H1 (cell line): ENCODE measurements at regions not wholly inside any gene's neighbourhood (a gene's known extent, or its start where the extent isn't known, plus 50 kb on each side); places are given as distances from the start of the nearest gene placed in this dataset.

Experiments
- CTCF ChIA-PET: fragments of 300-600 bp; sonication (Branson Sonifier 250); formaldehyde crosslinking; loops from one replicate; lab custom pipeline; 2021; ENCODE audit not compliant: partially characterized antibody; lab: Charles Lee
- POLR2A ChIA-PET: fragments of 300-600 bp; sonication (Branson Sonifier 250); formaldehyde crosslinking; loops from one replicate; lab custom pipeline; 2021; ENCODE audit warnings: inconsistent platforms; ENCODE audit not compliant: partially characterized antibody; lab: Charles Lee
- DNase-seq, 2 experiments: peaks; one replicate each; pipeline versions ENCODE4 v3.0.0 to v3.0.0-alpha.2; 2010 to 2022; ENCODE audit warnings: low spot score in 2 of 2, low read depth in 1 of 2, mixed read lengths in 1 of 2
- FAIRE-seq: peaks from 2 replicates; lab custom pipeline; 2011; peaks lifted over from hg19 to GRCh38; lab: Jason Lieb, UNC
- H2AFZ ChIP-seq: 2 replicates; pipeline ENCODE4 v1.8.1; 2012; ENCODE audit warnings: low read length, inconsistent platforms
- H2AK5ac ChIP-seq: 2 replicates; pipeline ENCODE4 v1.6.1; 2013; ENCODE audit warnings: low read depth, low read length
- H2BK120ac ChIP-seq: replicated peaks from 2 replicates; pipeline ENCODE3; 2013; ENCODE audit warnings: low read depth, low read length, inconsistent platforms
- H2BK12ac ChIP-seq: 2 replicates; pipeline ENCODE4 v1.6.1; 2013; ENCODE audit warnings: low read depth, low read length
- H2BK15ac ChIP-seq: 2 replicates; pipeline ENCODE4 v1.6.1; 2013; ENCODE audit warnings: low read length
- H2BK20ac ChIP-seq: 2 replicates; pipeline ENCODE4 v1.6.1; 2013; ENCODE audit warnings: low read length
- H2BK5ac ChIP-seq: 2 replicates; pipeline ENCODE4 v1.6.1; 2013; ENCODE audit warnings: low read depth, low read length
- H3K14ac ChIP-seq: 2 replicates; pipeline ENCODE4 v1.6.1; 2013; ENCODE audit warnings: inconsistent platforms; ENCODE audit not compliant: insufficient read length
- H3K18ac ChIP-seq: 2 replicates; pipeline ENCODE4 v1.6.1; 2013; ENCODE audit warnings: low read length; ENCODE audit errors: extremely low read depth
- H3K23ac ChIP-seq: 2 replicates; pipeline ENCODE4 v1.6.1; 2013; ENCODE audit warnings: inconsistent platforms; ENCODE audit not compliant: insufficient read length
- H3K23me2 ChIP-seq: 2 replicates; pipeline ENCODE4 v1.6.1; 2013; ENCODE audit warnings: low read depth, low read length
- H3K27ac ChIP-seq: 2 replicates; pipeline ENCODE4 v1.6.1; 2011; ENCODE audit warnings: low read depth, low read length, inconsistent platforms
- H3K27me3 ChIP-seq, 4 experiments: replicated peaks in 1 of 4; 1 replicate in 1 of 4; 2 replicates in 3 of 4; pipeline versions ENCODE4 v1.6.1 to v1.8.1; 2011 to 2013; ENCODE audit warnings: low read length in 3 of 4, mild to moderate bottlenecking in 3 of 4, inconsistent platforms in 2 of 4, mixed read lengths in 2 of 4, moderate library complexity in 1 of 4; ENCODE audit not compliant: control insufficient read depth in 3 of 4, insufficient read depth in 3 of 4; ENCODE audit errors: extremely low read depth in 1 of 4
- H3K36me3 ChIP-seq, 4 experiments: 2 replicates each; pipeline versions ENCODE4 v1.6.1 to v1.8.1; 2011 to 2013; ENCODE audit warnings: mild to moderate bottlenecking in 4 of 4, low read length in 3 of 4, moderate library complexity in 2 of 4, control low read depth in 1 of 4, inconsistent platforms in 1 of 4; ENCODE audit not compliant: insufficient read depth in 4 of 4, control insufficient read depth in 2 of 4
- H3K4ac ChIP-seq: replicated peaks from 2 replicates; pipeline ENCODE3; 2013; ENCODE audit warnings: low read length, low read depth, mixed read lengths, inconsistent platforms; ENCODE audit not compliant: insufficient read length
- H3K4me1 ChIP-seq, 4 experiments: replicated peaks in 1 of 4; 1 replicate in 1 of 4; 2 replicates in 3 of 4; pipeline versions ENCODE4 v1.6.1 to v1.8.1; 2011 to 2013; ENCODE audit warnings: low read length in 3 of 4, inconsistent platforms in 2 of 4, mixed read lengths in 1 of 4; ENCODE audit not compliant: insufficient read depth in 4 of 4, control insufficient read depth in 3 of 4
- H3K4me2 ChIP-seq, 2 experiments: 2 replicates each; pipeline versions ENCODE4 v1.6.1 to v1.8.1; 2011 to 2013; ENCODE audit warnings: low read depth in 2 of 2, low read length in 2 of 2, control low read depth in 1 of 2, inconsistent platforms in 1 of 2, mild to moderate bottlenecking in 1 of 2; ENCODE audit not compliant: insufficient read depth in 1 of 2
- H3K4me3 ChIP-seq, 4 experiments: fragments of 200-600, 300-600 bp in 1 of 4; sonication (generic), shearing (Covaris generic), sonication (Bioruptor Twin) in 1 of 4; 2 replicates each; pipeline versions ENCODE4 v1.5.1 to v1.8.1; 2011 to 2016; ENCODE audit warnings: low read length in 4 of 4, low read depth in 3 of 4, control low read depth in 2 of 4, inconsistent platforms in 2 of 4, mild to moderate bottlenecking in 2 of 4, mixed read lengths in 1 of 4, moderate library complexity in 1 of 4; ENCODE audit not compliant: insufficient read depth in 2 of 4; ENCODE audit errors: extremely low read depth in 1 of 4
- H3K56ac ChIP-seq: replicated peaks from 2 replicates; pipeline ENCODE3; 2013; ENCODE audit warnings: low read depth, mild to moderate bottlenecking, mixed read lengths, low read length, inconsistent platforms; ENCODE audit not compliant: insufficient read length
- H3K79me1 ChIP-seq: 2 replicates; pipeline ENCODE4 v1.6.1; 2013; ENCODE audit warnings: low read depth, low read length, control low read depth
- H3K79me2 ChIP-seq, 2 experiments: 2 replicates each; pipeline versions ENCODE4 v1.6.1 to v1.8.1; 2012 to 2013; ENCODE audit warnings: low read length in 2 of 2, mild to moderate bottlenecking in 2 of 2, inconsistent platforms in 1 of 2; ENCODE audit not compliant: insufficient read depth in 2 of 2, control insufficient read depth in 1 of 2
- H3K9ac ChIP-seq, 4 experiments: replicated peaks in 1 of 4; 1 replicate in 1 of 4; 2 replicates in 3 of 4; pipeline versions ENCODE4 v1.6.1 to v1.8.1; 2011 to 2013; ENCODE audit warnings: low read depth in 3 of 4, low read length in 3 of 4, control low read depth in 2 of 4, mild to moderate bottlenecking in 2 of 4, moderate library complexity in 2 of 4, inconsistent platforms in 1 of 4; ENCODE audit errors: extremely low read depth in 1 of 4
- H3K9me3 ChIP-seq, 2 experiments: 2 replicates each; pipeline versions ENCODE4 v1.6.1 to v1.8.1; 2012 to 2013; ENCODE audit warnings: mild to moderate bottlenecking in 2 of 2, moderate library complexity in 2 of 2, control low read depth in 1 of 2, inconsistent platforms in 1 of 2, low read depth in 1 of 2, low read length in 1 of 2, mixed read lengths in 1 of 2; ENCODE audit not compliant: insufficient read depth in 2 of 2
- H4K20me1 ChIP-seq, 2 experiments: replicated peaks in 1 of 2; 2 replicates each; pipeline versions ENCODE3 to v1.8.1; 2011 to 2013; ENCODE audit warnings: inconsistent platforms in 2 of 2, low read length in 2 of 2, mild to moderate bottlenecking in 1 of 2; ENCODE audit not compliant: insufficient read depth in 2 of 2, control insufficient read depth in 1 of 2
- H4K5ac ChIP-seq: 2 replicates; pipeline ENCODE4 v1.6.1; 2013; ENCODE audit warnings: low read length, low read depth, mixed read lengths, inconsistent platforms; ENCODE audit not compliant: insufficient read length
- H4K8ac ChIP-seq: 2 replicates; pipeline ENCODE4 v1.8.0; 2013; ENCODE audit warnings: mild to moderate bottlenecking, moderate library complexity, low read length, inconsistent platforms; ENCODE audit not compliant: insufficient read depth; ENCODE audit errors: extremely low read depth
- H4K91ac ChIP-seq: replicated peaks from 2 replicates; pipeline ENCODE3; 2013; ENCODE audit warnings: low read length, mixed read lengths, inconsistent platforms; ENCODE audit not compliant: insufficient read length
- ATF3 ChIP-seq: IDR thresholded peaks from 2 replicates; pipeline ENCODE4 v1.6.1; 2011; ENCODE audit warnings: low read depth, mild to moderate bottlenecking, low read length; ENCODE audit not compliant: insufficient read depth
- MAFK ChIP-seq: IDR thresholded peaks from 2 replicates; pipeline ENCODE4 v1.6.1; 2012; ENCODE audit warnings: low read depth, mild to moderate bottlenecking, improper control_type of control experiment, low read length
- RFX5 ChIP-seq: IDR thresholded peaks from 2 replicates; pipeline ENCODE4 v1.6.1; 2011; ENCODE audit warnings: low read depth, low read length, improper control_type of control experiment, borderline replicate concordance
- SP4 ChIP-seq: IDR thresholded peaks from 2 replicates; pipeline ENCODE4 v1.6.1; 2012; ENCODE audit warnings: low read length, inconsistent platforms
- SUZ12 ChIP-seq: fragments of 200-600 bp; sonication (generic); IDR thresholded peaks from 2 replicates; pipeline ENCODE4 v1.6.1; 2012; ENCODE audit warnings: mild to moderate bottlenecking, inconsistent platforms, low read length, moderate library complexity, mixed read lengths
- WGBS, 2 experiments: shearing (Covaris generic) in 1 of 2; methylation state at CpG; one replicate each; pipeline versions ENCODE4 v1.1.6 to v1.1.7; 2013 to 2015; ENCODE audit warnings: low lambda C conversion rate in 2 of 2, mixed read lengths in 2 of 2, inconsistent platforms in 1 of 2, low coverage in 1 of 2, missing lambda C conversion rate in 1 of 2; ENCODE audit not compliant: insufficient replicate concordance in 2 of 2, insufficient coverage in 1 of 2, insufficient read length in 1 of 2; ENCODE audit errors: extremely low coverage in 1 of 2, missing lambda C conversion rate in 1 of 2; 5-methylcytosine and 5-hydroxymethylcytosine counted together

GRCh38 chr1:106754957-106755356, 301.5 kb upstream of the PRMT6 start:
- Histone ChIP-seq H3K4ac (no peak overlapping the region), H3K14ac (no peak overlapping the region), H2BK120ac (no peak overlapping the region), H3K56ac (no peak overlapping the region), H4K20me1 (no peaks in the 10 kb centered on the region), H2BK5ac (no peak overlapping the region), H2BK15ac (no peak overlapping the region), H4K91ac (no peak overlapping the region), H3K79me2 (no peaks in the 10 kb centered on the region), H3K4me3 (no peak overlapping the region), H3K4me1 (peaks cover 0 to 2% (median 0%) of the 10 kb centered on the region in 4 experiments; a peak in 1 of 7 replicates), H3K9ac (no peak overlapping the region), H3K18ac (no peak overlapping the region), H4K8ac (no peak overlapping the region), H2BK12ac (no peak overlapping the region), H3K23me2 (no peaks in the 10 kb centered on the region), H3K23ac (no peak overlapping the region), H3K36me3 (no peaks in the 10 kb centered on the region), H3K27me3 (no peaks in the 10 kb centered on the region), H2BK20ac (no peak overlapping the region), H2AK5ac (no peak overlapping the region), H4K5ac (no peak overlapping the region), H3K9me3 (no peaks in the 10 kb centered on the region), H2AFZ (no peak overlapping the region), H3K4me2 (no peak overlapping the region), H3K27ac (no peak overlapping the region), H3K79me1 (no peaks in the 10 kb centered on the region)
- ChIA-PET POLR2A (no interaction called here), CTCF (no interaction called here)
- FAIRE-seq, result no peak
- no peak for DNase-seq
- no peak for TF ChIP-seq SP4
- no peak for TF ChIP-seq ATF3
- no peak for TF ChIP-seq MAFK
- TF ChIP-seq SUZ12, result no peak
- TF ChIP-seq RFX5, result no peak
- WGBS, 2 experiments, result 95% methylated on average over 1 of the region's 1 CpG; no CpG with 5 or more reads in 1 of the 2 experiments
